Natural killer cell (primary cell): ENCODE measurements at regions not wholly inside any gene's neighbourhood (a gene's known extent, or its start where the extent isn't known, plus 50 kb on each side); places are given as distances from the start of the nearest gene placed in this dataset.

ENCODE experiments used
- ATAC-seq, 3 donors: fragments of 150-1000 bp in 2 of 3; fragments of 200-7000 bp in 1 of 3; cut with Tn5 transposase; 1 replicate in 1 of 3; 2 replicates in 2 of 3; pipeline ENCODE4 v1.10.0; 2021; ENCODE audit warnings: mild to moderate bottlenecking in 2 of 3, moderate library complexity in 2 of 3
- DNase-seq, 2 donors: peaks; one replicate each; pipeline versions ENCODE4 v3.0.0 to v3.0.0-alpha.2; 2013 to 2021; ENCODE audit warnings: mixed read lengths in 1 of 2
- H3K27ac ChIP-seq: one replicate; pipeline ENCODE4 v1.5.1; 2013; ENCODE audit warnings: mild to moderate bottlenecking, low read length
- H3K27me3 ChIP-seq: one replicate; pipeline ENCODE4 v1.6.1; 2013; ENCODE audit warnings: low read length; ENCODE audit not compliant: control insufficient read depth, insufficient read depth
- H3K36me3 ChIP-seq: one replicate; pipeline ENCODE4 v1.6.1; 2013; ENCODE audit warnings: low read length; ENCODE audit not compliant: control insufficient read depth, insufficient read depth
- H3K4me1 ChIP-seq: one replicate; pipeline ENCODE4 v1.6.1; 2013; ENCODE audit warnings: low read length; ENCODE audit not compliant: control insufficient read depth, insufficient read depth
- H3K4me3 ChIP-seq: one replicate; pipeline ENCODE4 v1.5.1; 2013; ENCODE audit warnings: low read length
- H3K9me3 ChIP-seq: one replicate; pipeline ENCODE4 v1.6.1; 2013; ENCODE audit warnings: low read length; ENCODE audit not compliant: control insufficient read depth, insufficient read depth
- H3K27ac Mint-ChIP-seq, 2 donors: one replicate each; pipeline ENCODE4 v1.8.0; 2022; ENCODE audit warnings: mild to moderate bottlenecking in 2 of 2, mixed read lengths in 2 of 2, moderate library complexity in 1 of 2
- H3K27me3 Mint-ChIP-seq, 2 donors: one replicate each; pipeline ENCODE4 v1.8.0; 2022; ENCODE audit warnings: low read depth in 2 of 2, mixed read lengths in 2 of 2
- H3K36me3 Mint-ChIP-seq: one replicate; pipeline ENCODE4 v1.8.0; 2022; ENCODE audit warnings: mixed read lengths
- H3K4me1 Mint-ChIP-seq, 2 donors: one replicate each; pipeline ENCODE4 v1.8.0; 2022; ENCODE audit warnings: mixed read lengths in 2 of 2
- H3K4me3 Mint-ChIP-seq: one replicate; pipeline ENCODE4 v1.8.0; 2022; ENCODE audit warnings: mild to moderate bottlenecking, moderate library complexity, mixed read lengths
- H3K9me3 Mint-ChIP-seq, 2 donors: one replicate each; pipeline ENCODE4 v1.8.0; 2022; ENCODE audit warnings: mixed read lengths in 2 of 2
- WGBS: methylation state at CpG from one replicate; pipeline ENCODE4 v1.1.7; 2013; ENCODE audit warnings: missing lambda C conversion rate; ENCODE audit not compliant: insufficient coverage; 5-methylcytosine and 5-hydroxymethylcytosine counted together
- intact Hi-C: fragments of 100-400 bp; cut with micrococcal nuclease; formaldehyde crosslinking; loops from one replicate; pipeline ENCODE4 v1.14.2; 2022
- TF ChIP-seq, protein P1 (sequence below): fragments of 200-600 bp; IDR thresholded peaks from one replicate; pipeline ENCODE4 v1.8.0; 2022; ENCODE audit warnings: antibody characterized with exemption

DNA sequence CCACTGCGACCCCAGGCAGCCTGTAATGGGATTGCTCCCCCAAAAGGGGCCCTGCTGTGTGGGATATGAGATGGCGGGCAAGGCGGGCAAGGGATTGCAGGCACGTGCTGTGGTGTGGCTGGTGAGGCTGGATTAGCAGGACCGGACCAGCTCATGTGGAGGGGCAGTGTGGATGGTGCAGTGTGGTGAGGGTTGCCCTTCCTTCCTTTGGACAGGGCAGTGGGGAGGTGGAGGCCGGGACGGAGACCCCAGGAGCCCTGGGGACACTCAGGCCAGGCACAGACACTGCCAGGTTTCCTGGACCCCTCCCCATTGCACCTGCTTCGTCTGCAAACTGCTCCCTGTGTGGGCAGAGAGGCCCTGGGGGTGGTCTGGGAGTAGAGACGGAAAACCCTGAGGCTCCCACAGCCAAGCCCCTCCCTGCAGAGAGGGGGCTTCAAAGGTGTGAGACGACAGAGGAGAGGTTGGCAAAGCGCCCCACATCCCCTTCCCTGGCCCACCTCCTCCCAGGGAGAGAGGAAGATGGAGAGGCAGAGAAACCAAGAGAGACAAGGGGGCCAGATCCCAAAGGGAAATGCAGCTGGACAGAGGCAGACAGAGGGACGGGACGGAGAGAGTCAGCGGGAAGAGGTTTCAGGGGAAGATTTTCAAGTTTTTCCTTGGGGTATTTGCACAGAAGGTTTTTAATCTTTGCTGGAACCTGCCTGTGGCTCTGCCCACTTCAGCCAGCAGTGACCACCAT is 89.2 kb downstream of the MICALL2 start:
- Mint-ChIP-seq H3K4me1 (peaks cover 0 to 5% of the 10 kb centered on the region in 2 donors), H3K4me3 (no peak overlapping the region), H3K27me3 (peaks cover 18 to 28% of the 10 kb centered on the region in 2 donors), H3K27ac (no peak overlapping the region), H3K9me3 (no peaks in the 10 kb centered on the region), H3K36me3 (no peaks in the 10 kb centered on the region)
- no peak overlapping the region for H3K27ac ChIP-seq
- no peak for ATAC-seq
- DNase-seq, result no peak
- TF ChIP-seq, protein P1, sequence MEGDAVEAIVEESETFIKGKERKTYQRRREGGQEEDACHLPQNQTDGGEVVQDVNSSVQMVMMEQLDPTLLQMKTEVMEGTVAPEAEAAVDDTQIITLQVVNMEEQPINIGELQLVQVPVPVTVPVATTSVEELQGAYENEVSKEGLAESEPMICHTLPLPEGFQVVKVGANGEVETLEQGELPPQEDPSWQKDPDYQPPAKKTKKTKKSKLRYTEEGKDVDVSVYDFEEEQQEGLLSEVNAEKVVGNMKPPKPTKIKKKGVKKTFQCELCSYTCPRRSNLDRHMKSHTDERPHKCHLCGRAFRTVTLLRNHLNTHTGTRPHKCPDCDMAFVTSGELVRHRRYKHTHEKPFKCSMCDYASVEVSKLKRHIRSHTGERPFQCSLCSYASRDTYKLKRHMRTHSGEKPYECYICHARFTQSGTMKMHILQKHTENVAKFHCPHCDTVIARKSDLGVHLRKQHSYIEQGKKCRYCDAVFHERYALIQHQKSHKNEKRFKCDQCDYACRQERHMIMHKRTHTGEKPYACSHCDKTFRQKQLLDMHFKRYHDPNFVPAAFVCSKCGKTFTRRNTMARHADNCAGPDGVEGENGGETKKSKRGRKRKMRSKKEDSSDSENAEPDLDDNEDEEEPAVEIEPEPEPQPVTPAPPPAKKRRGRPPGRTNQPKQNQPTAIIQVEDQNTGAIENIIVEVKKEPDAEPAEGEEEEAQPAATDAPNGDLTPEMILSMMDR, result no peak
- H3K9me3 ChIP-seq, result no peaks in the 10 kb centered on the region
- peaks cover 18% of the 10 kb centered on the region for H3K27me3 ChIP-seq
- WGBS, result 43% methylated on average over 9 of the region's 14 CpGs
- no peak overlapping the region for H3K4me3 ChIP-seq
- H3K36me3 ChIP-seq, result no peaks in the 10 kb centered on the region
- no peaks in the 10 kb centered on the region for H3K4me1 ChIP-seq
- intact Hi-C loops, result no loop called here

DNA sequence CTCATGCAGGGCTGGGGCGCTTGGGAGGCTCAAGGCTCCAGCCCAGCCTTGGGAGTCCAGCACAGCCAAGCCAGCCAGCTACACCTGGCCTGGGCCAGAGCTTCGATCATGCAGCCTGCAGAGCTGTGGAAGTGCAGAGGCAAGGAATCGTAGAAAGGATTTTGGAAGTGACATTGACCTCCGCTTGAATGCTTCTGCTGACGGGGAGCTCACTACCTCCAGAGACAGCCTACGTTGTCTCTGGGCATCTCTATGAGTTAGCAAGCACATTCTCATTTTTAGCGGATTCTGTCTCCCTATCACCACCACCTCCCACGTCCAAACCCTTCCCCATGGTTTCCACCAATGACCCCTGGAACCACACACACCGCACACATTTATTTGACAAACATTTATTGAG is 88.5 kb downstream of the MICALL2 start:
- Histone ChIP-seq H3K27me3 (peaks cover 18% of the 10 kb centered on the region), H3K36me3 (no peaks in the 10 kb centered on the region), H3K27ac (no peak overlapping the region), H3K9me3 (no peaks in the 10 kb centered on the region), H3K4me1 (no peaks in the 10 kb centered on the region), H3K4me3 (no peak overlapping the region)
- Mint-ChIP-seq H3K36me3 (no peaks in the 10 kb centered on the region), H3K27ac (no peak overlapping the region), H3K27me3 (peaks cover 18 to 28% of the 10 kb centered on the region in 2 donors), H3K9me3 (no peaks in the 10 kb centered on the region), H3K4me1 (peaks cover 0 to 5% of the 10 kb centered on the region in 2 donors), H3K4me3 (no peak overlapping the region)
- DNase-seq (no peak), ATAC-seq (no peak)
- TF ChIP-seq, protein P1, result no peak
- 88% methylated on average over 9 of the region's 9 CpGs for WGBS
- intact Hi-C loops, result no loop called here

DNA sequence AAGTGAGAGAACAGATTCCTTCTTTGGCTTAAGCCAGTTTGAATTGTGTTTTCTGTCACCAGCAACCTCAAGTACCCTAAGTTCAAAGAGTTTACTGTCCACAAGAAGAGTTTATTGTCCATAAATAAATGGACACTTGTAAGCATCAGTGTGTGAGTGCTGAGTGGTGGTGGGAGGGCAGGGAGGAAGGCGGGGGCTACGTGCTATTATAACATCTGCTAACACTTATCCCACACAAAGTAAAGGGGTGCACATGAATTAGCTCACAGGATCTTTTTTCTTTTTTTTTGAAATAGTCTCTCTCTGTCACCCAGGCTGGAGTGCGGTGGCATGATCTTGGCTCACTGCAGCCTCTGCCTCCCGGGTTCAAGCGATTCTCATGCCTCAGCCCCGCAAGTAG is 87.2 kb downstream of the MICALL2 start:
- intact Hi-C loops, result no loop called here
- H3K27ac Mint-ChIP-seq, result no peak overlapping the region
- WGBS, result 91% methylated on average over 5 of the region's 6 CpGs
- H3K36me3 Mint-ChIP-seq, result no peaks in the 10 kb centered on the region
- Histone ChIP-seq H3K27me3 (peaks cover 18% of the 10 kb centered on the region), H3K4me3 (no peak overlapping the region), H3K9me3 (no peaks in the 10 kb centered on the region), H3K4me1 (no peaks in the 10 kb centered on the region), H3K27ac (no peak overlapping the region), H3K36me3 (no peaks in the 10 kb centered on the region)
- H3K4me1 Mint-ChIP-seq, result peaks cover 0 to 5% of the 10 kb centered on the region in 2 donors
- peaks cover 17 to 24% of the 10 kb centered on the region in 2 donors for H3K27me3 Mint-ChIP-seq
- H3K9me3 Mint-ChIP-seq, result no peaks in the 10 kb centered on the region
- DNase-seq (no peak), ATAC-seq (no peak)
- H3K4me3 Mint-ChIP-seq, result no peak overlapping the region
- TF ChIP-seq, protein P1, result no peak
